Cardiac muscle cell (in vitro differentiated cells and primary cell): ENCODE measurements at regions not wholly inside any gene's neighbourhood (a gene's known extent, or its start where the extent isn't known, plus 50 kb on each side); places are given as distances from the start of the nearest gene placed in this dataset.

ENCODE experiments used
- DNase-seq, 2 donors: peaks; one replicate each; pipeline versions ENCODE4 v3.0.0 to v3.0.0-alpha.2; 2010 to 2017; ENCODE audit warnings: low read depth in 1 of 2, low spot score in 1 of 2
- H3K27ac ChIP-seq: fragments of 200-600 bp; sonication (generic); 2 replicates; pipeline ENCODE4 v1.5.1; 2016
- H3K27me3 ChIP-seq: fragments of 200-600 bp; sonication (generic); 2 replicates; pipeline ENCODE4 v1.6.0; 2016; ENCODE audit warnings: control low read depth
- H3K36me3 ChIP-seq: fragments of 200-600 bp; sonication (generic); 2 replicates; pipeline ENCODE4 v1.5.1; 2016; ENCODE audit warnings: control low read depth
- H3K4me1 ChIP-seq: fragments of 200-600 bp; sonication (generic); 2 replicates; pipeline ENCODE4 v1.8.1; 2017; ENCODE audit warnings: low read depth, mild to moderate bottlenecking, mixed run types
- H3K4me3 ChIP-seq: fragments of 200-600 bp; sonication (generic); 2 replicates; pipeline ENCODE4 v1.5.1; 2016; ENCODE audit warnings: mild to moderate bottlenecking
- H3K9me3 ChIP-seq: fragments of 200-600 bp; sonication (generic); 2 replicates; pipeline ENCODE4 v1.5.1; 2017; ENCODE audit warnings: low read depth, mild to moderate bottlenecking, control low read depth
- CTCF ChIP-seq: IDR thresholded peaks from 2 replicates; pipeline ENCODE4 v1.5.1; 2012; ENCODE audit warnings: low read depth, mild to moderate bottlenecking, low read length

- TF ChIP-seq CTCF: no peak
- Histone ChIP-seq H3K36me3 (no peaks in the 10 kb centered on the region), H3K4me1 (no peaks in the 10 kb centered on the region), H3K27me3 (no peaks in the 10 kb centered on the region), H3K9me3 (no peaks in the 10 kb centered on the region), H3K27ac (no peak overlapping the region), H3K4me3 (no peak overlapping the region)
- no peak for DNase-seq
Measured at GRCh38 chr3:3464131-3464530, 284.6 kb upstream of the CRBN start.

GRCh38 chr3:3461317-3461716 lies 281.8 kb upstream of the CRBN start:
- Histone ChIP-seq H3K4me1 (no peaks in the 10 kb centered on the region), H3K4me3 (no peak overlapping the region), H3K9me3 (no peaks in the 10 kb centered on the region), H3K27ac (no peak overlapping the region), H3K27me3 (no peaks in the 10 kb centered on the region), H3K36me3 (no peaks in the 10 kb centered on the region)
- TF ChIP-seq CTCF: no peak
- DNase-seq: no peak

- no peaks in the 10 kb centered on the region for H3K27me3 ChIP-seq
- no peak overlapping the region for H3K4me3 ChIP-seq
- no peaks in the 10 kb centered on the region for H3K4me1 ChIP-seq
- no peak overlapping the region for H3K27ac ChIP-seq
- DNase-seq: no peak
- H3K36me3 ChIP-seq: no peaks in the 10 kb centered on the region
- TF ChIP-seq CTCF: no peak
- no peaks in the 10 kb centered on the region for H3K9me3 ChIP-seq
Measured at GRCh38 chr3:3448468-3448867, 269.0 kb upstream of the CRBN start.

GRCh38 chr3:3447641-3448040 lies 268.1 kb upstream of the CRBN start:
- H3K27ac ChIP-seq: no peak overlapping the region
- no peaks in the 10 kb centered on the region for H3K27me3 ChIP-seq
- H3K9me3 ChIP-seq: no peaks in the 10 kb centered on the region
- H3K4me3 ChIP-seq: no peak overlapping the region
- H3K36me3 ChIP-seq: no peaks in the 10 kb centered on the region
- TF ChIP-seq CTCF: no peak
- H3K4me1 ChIP-seq: no peaks in the 10 kb centered on the region
- no peak for DNase-seq

GRCh38 chr3:3446251-3446650 lies 266.8 kb upstream of the CRBN start:
- H3K4me3 ChIP-seq: no peak overlapping the region
- no peaks in the 10 kb centered on the region for H3K27me3 ChIP-seq
- no peak for DNase-seq
- H3K27ac ChIP-seq: no peak overlapping the region
- no peaks in the 10 kb centered on the region for H3K4me1 ChIP-seq
- no peak for TF ChIP-seq CTCF
- no peaks in the 10 kb centered on the region for H3K36me3 ChIP-seq
- no peaks in the 10 kb centered on the region for H3K9me3 ChIP-seq

- H3K4me3 ChIP-seq: no peak overlapping the region
- H3K27me3 ChIP-seq: no peaks in the 10 kb centered on the region
- no peaks in the 10 kb centered on the region for H3K36me3 ChIP-seq
- no peaks in the 10 kb centered on the region for H3K4me1 ChIP-seq
- DNase-seq: no peak
- no peak for TF ChIP-seq CTCF
- H3K9me3 ChIP-seq: no peaks in the 10 kb centered on the region
- H3K27ac ChIP-seq: no peak overlapping the region
Measured at GRCh38 chr3:3443482-3443881, 264.0 kb upstream of the CRBN start.
